Thyroid gland (tissue), 4 donors: ENCODE measurements at regions not wholly inside any gene's neighbourhood (a gene's known extent, or its start where the extent isn't known, plus 50 kb on each side); places are given as distances from the start of the nearest gene placed in this dataset.

ENCODE experiments used
- POLR2A ChIP-seq, 2 donors: fragments of 450-650 bp; IDR thresholded peaks; one replicate each; pipeline ENCODE4 v1.6.1; 2017; ENCODE audit warnings: antibody characterized with exemption in 2 of 2, mild to moderate bottlenecking in 2 of 2, moderate library complexity in 1 of 2
- TF ChIP-seq, protein P1 (sequence below), 6 experiments: fragments of 200-600 bp in 3 of 6; fragments of 450-650 bp in 3 of 6; sonication (generic) in 3 of 6; IDR thresholded peaks; one replicate each; pipeline ENCODE4 v1.5.1; 2016 to 2019; ENCODE audit warnings: antibody characterized with exemption in 6 of 6, mild to moderate bottlenecking in 2 of 6, inconsistent platforms in 1 of 6, moderate library complexity in 1 of 6

- TF ChIP-seq, protein P1, sequence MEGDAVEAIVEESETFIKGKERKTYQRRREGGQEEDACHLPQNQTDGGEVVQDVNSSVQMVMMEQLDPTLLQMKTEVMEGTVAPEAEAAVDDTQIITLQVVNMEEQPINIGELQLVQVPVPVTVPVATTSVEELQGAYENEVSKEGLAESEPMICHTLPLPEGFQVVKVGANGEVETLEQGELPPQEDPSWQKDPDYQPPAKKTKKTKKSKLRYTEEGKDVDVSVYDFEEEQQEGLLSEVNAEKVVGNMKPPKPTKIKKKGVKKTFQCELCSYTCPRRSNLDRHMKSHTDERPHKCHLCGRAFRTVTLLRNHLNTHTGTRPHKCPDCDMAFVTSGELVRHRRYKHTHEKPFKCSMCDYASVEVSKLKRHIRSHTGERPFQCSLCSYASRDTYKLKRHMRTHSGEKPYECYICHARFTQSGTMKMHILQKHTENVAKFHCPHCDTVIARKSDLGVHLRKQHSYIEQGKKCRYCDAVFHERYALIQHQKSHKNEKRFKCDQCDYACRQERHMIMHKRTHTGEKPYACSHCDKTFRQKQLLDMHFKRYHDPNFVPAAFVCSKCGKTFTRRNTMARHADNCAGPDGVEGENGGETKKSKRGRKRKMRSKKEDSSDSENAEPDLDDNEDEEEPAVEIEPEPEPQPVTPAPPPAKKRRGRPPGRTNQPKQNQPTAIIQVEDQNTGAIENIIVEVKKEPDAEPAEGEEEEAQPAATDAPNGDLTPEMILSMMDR (IDR thresholded peaks at IDR 0.05): no peak
- TF ChIP-seq POLR2A (IDR thresholded peaks at IDR 0.05): no peak
Measured at GRCh38 chr12:61713121-61713520, 547.1 kb upstream of the USP15 start.
